HUES48 (cell line): ENCODE measurements at regions not wholly inside any gene's neighbourhood (a gene's known extent, or its start where the extent isn't known, plus 50 kb on each side); places are given as distances from the start of the nearest gene placed in this dataset.

Experiments
- H3K27ac ChIP-seq: one replicate; pipeline ENCODE4 v1.7.0; 2013; ENCODE audit warnings: low read depth, low read length, inconsistent platforms
- H3K27me3 ChIP-seq: 2 replicates; pipeline ENCODE4 v1.6.1; 2013; ENCODE audit warnings: mild to moderate bottlenecking, low read length; ENCODE audit not compliant: control insufficient read depth, insufficient read depth
- H3K36me3 ChIP-seq: 2 replicates; pipeline ENCODE4 v1.6.1; 2013; ENCODE audit warnings: low read length; ENCODE audit not compliant: control insufficient read depth, insufficient read depth
- H3K4me1 ChIP-seq: 2 replicates; pipeline ENCODE4 v1.6.1; 2013; ENCODE audit warnings: mild to moderate bottlenecking, low read length; ENCODE audit not compliant: control insufficient read depth, insufficient read depth
- H3K4me3 ChIP-seq: 2 replicates; pipeline ENCODE4 v1.5.1; 2013; ENCODE audit warnings: mild to moderate bottlenecking, low read depth, low read length
- H3K9ac ChIP-seq: 2 replicates; pipeline ENCODE4 v1.6.1; 2013; ENCODE audit warnings: mild to moderate bottlenecking, low read depth, low read length, moderate library complexity
- H3K9me3 ChIP-seq: 2 replicates; pipeline ENCODE4 v1.6.1; 2013; ENCODE audit warnings: low read length; ENCODE audit not compliant: control insufficient read depth, insufficient read depth

- Histone ChIP-seq H3K9me3 (no peaks in the 10 kb centered on the region), H3K27me3 (peaks cover 11% of the 10 kb centered on the region; the same call in 1 of the 2 replicates), H3K9ac (no peak overlapping the region), H3K4me3 (no peak overlapping the region), H3K36me3 (no peaks in the 10 kb centered on the region), H3K4me1 (peaks cover 18% of the 10 kb centered on the region), H3K27ac (no peak overlapping the region)
Observed at GRCh38 chr15:93482731-93483130, 393.7 kb upstream of the RGMA start.

GRCh38 chr15:93479715-93480114, 390.7 kb upstream of the RGMA start:
- no peak overlapping the region for H3K9ac ChIP-seq
- H3K9me3 ChIP-seq, result no peaks in the 10 kb centered on the region
- peaks cover 27% of the 10 kb centered on the region for H3K4me1 ChIP-seq
- H3K27ac ChIP-seq, result no peak overlapping the region
- H3K4me3 ChIP-seq, result no peak overlapping the region
- peaks cover 11% of the 10 kb centered on the region; the same call in 1 of the 2 replicates for H3K27me3 ChIP-seq
- H3K36me3 ChIP-seq, result no peaks in the 10 kb centered on the region

- H3K9me3 ChIP-seq, result no peaks in the 10 kb centered on the region
- no peak overlapping the region for H3K27ac ChIP-seq
- no peaks in the 10 kb centered on the region for H3K36me3 ChIP-seq
- H3K4me3 ChIP-seq, result no peak overlapping the region
- H3K9ac ChIP-seq, result no peak overlapping the region
- peaks cover 11% of the 10 kb centered on the region; the same call in 1 of the 2 replicates for H3K27me3 ChIP-seq
- H3K4me1 ChIP-seq, result peaks cover 27% of the 10 kb centered on the region
Observed at GRCh38 chr15:93478947-93479346, 389.9 kb upstream of the RGMA start.

GRCh38 chr15:93477721-93478120, 388.7 kb upstream of the RGMA start:
- H3K27ac ChIP-seq, result peak overlapping the region; percentile 90
- H3K4me3 ChIP-seq, result peak overlapping the region; percentile 41
- H3K9me3 ChIP-seq, result no peaks in the 10 kb centered on the region
- peaks cover 11% of the 10 kb centered on the region; the same call in 1 of the 2 replicates for H3K27me3 ChIP-seq
- H3K36me3 ChIP-seq, result no peaks in the 10 kb centered on the region
- H3K9ac ChIP-seq, result no peak overlapping the region; the same call in 1 of the 2 replicates
- peaks cover 27% of the 10 kb centered on the region for H3K4me1 ChIP-seq

GRCh38 chr15:93477188-93477587, 388.2 kb upstream of the RGMA start:
- peak overlapping the region; percentile 90 for H3K27ac ChIP-seq
- H3K9ac ChIP-seq, result peak overlapping the region; percentile 16; the same call in 1 of the 2 replicates
- no peaks in the 10 kb centered on the region for H3K9me3 ChIP-seq
- H3K36me3 ChIP-seq, result no peaks in the 10 kb centered on the region
- H3K4me3 ChIP-seq, result no peak overlapping the region
- H3K4me1 ChIP-seq, result peaks cover 29% of the 10 kb centered on the region
- peaks cover 11% of the 10 kb centered on the region; the same call in 1 of the 2 replicates for H3K27me3 ChIP-seq

GRCh38 chr15:93476491-93477177, 387.6 kb upstream of the RGMA start:
- peak overlapping the region; percentile 16; the same call in 1 of the 2 replicates for H3K9ac ChIP-seq
- peaks cover 30% of the 10 kb centered on the region for H3K4me1 ChIP-seq
- peak overlapping the region; percentile 90 for H3K27ac ChIP-seq
- peaks cover 11% of the 10 kb centered on the region; the same call in 1 of the 2 replicates for H3K27me3 ChIP-seq
- H3K36me3 ChIP-seq, result no peaks in the 10 kb centered on the region
- H3K4me3 ChIP-seq, result no peak overlapping the region
- H3K9me3 ChIP-seq, result no peaks in the 10 kb centered on the region

- no peak overlapping the region for H3K4me3 ChIP-seq
- H3K9me3 ChIP-seq, result no peaks in the 10 kb centered on the region
- peaks cover 33% of the 10 kb centered on the region for H3K4me1 ChIP-seq
- no peak overlapping the region for H3K9ac ChIP-seq
- no peaks in the 10 kb centered on the region for H3K36me3 ChIP-seq
- no peak overlapping the region for H3K27ac ChIP-seq
- peaks cover 11% of the 10 kb centered on the region; the same call in 1 of the 2 replicates for H3K27me3 ChIP-seq
Observed at GRCh38 chr15:93474728-93475127, 385.7 kb upstream of the RGMA start.

GRCh38 chr15:93469994-93470393, 381.0 kb upstream of the RGMA start:
- Histone ChIP-seq H3K9me3 (no peaks in the 10 kb centered on the region), H3K27ac (no peak overlapping the region), H3K4me3 (no peak overlapping the region), H3K36me3 (no peaks in the 10 kb centered on the region), H3K4me1 (peaks cover 23% of the 10 kb centered on the region), H3K9ac (no peak overlapping the region), H3K27me3 (no peaks in the 10 kb centered on the region)

- H3K9me3 ChIP-seq, result no peaks in the 10 kb centered on the region
- no peaks in the 10 kb centered on the region for H3K36me3 ChIP-seq
- H3K4me1 ChIP-seq, result peaks cover 23% of the 10 kb centered on the region
- no peak overlapping the region for H3K9ac ChIP-seq
- no peaks in the 10 kb centered on the region for H3K27me3 ChIP-seq
- H3K27ac ChIP-seq, result no peak overlapping the region
- no peak overlapping the region for H3K4me3 ChIP-seq
Observed at GRCh38 chr15:93467337-93467736, 378.3 kb upstream of the RGMA start.

- H3K9me3 ChIP-seq, result no peaks in the 10 kb centered on the region
- H3K4me3 ChIP-seq, result no peak overlapping the region
- no peaks in the 10 kb centered on the region for H3K27me3 ChIP-seq
- no peaks in the 10 kb centered on the region for H3K36me3 ChIP-seq
- peaks cover 22% of the 10 kb centered on the region for H3K4me1 ChIP-seq
- H3K9ac ChIP-seq, result no peak overlapping the region
- H3K27ac ChIP-seq, result no peak overlapping the region
Observed at GRCh38 chr15:93466380-93466779, 377.4 kb upstream of the RGMA start.

GRCh38 chr15:93462690-93463089, 373.7 kb upstream of the RGMA start:
- Histone ChIP-seq H3K9me3 (no peaks in the 10 kb centered on the region), H3K27ac (no peak overlapping the region), H3K36me3 (no peaks in the 10 kb centered on the region), H3K9ac (no peak overlapping the region), H3K27me3 (no peaks in the 10 kb centered on the region), H3K4me1 (peaks cover 18% of the 10 kb centered on the region), H3K4me3 (no peak overlapping the region)
